ENCODE measurements at regions not wholly inside any gene's neighbourhood (a gene's known extent, or its start where the extent isn't known, plus 50 kb on each side); places are given as distances from the start of the nearest gene placed in this dataset.

GRCh38 chr12:31205054-31205453 is 120.9 kb downstream of the SINHCAF start:
- TF ChIP-seq CTCF (IDR thresholded peaks at IDR 0.05) (no peak), POLR2A (IDR thresholded peaks at IDR 0.05) (no peak), POLR2AphosphoS5 (IDR thresholded peaks at IDR 0.05) (no peak)
